Activated naive CD8-positive, alpha-beta T cell (primary cell): ENCODE measurements at regions not wholly inside any gene's neighbourhood (a gene's known extent, or its start where the extent isn't known, plus 50 kb on each side); places are given as distances from the start of the nearest gene placed in this dataset.
"Not testable (repeated sequence)": the region's sequence is repeated elsewhere in the genome, so short reads cannot be mapped to it uniquely, and the experiment has no call there.

Experiments used
- H3K27ac Mint-ChIP-seq: one replicate; pipeline ENCODE4 v1.8.0; 2021; ENCODE audit warnings: mixed read lengths
- H3K27me3 Mint-ChIP-seq: one replicate; pipeline ENCODE4 v1.8.0; 2021; ENCODE audit warnings: mixed read lengths
- H3K36me3 Mint-ChIP-seq: one replicate; pipeline ENCODE4 v1.8.0; 2021; ENCODE audit warnings: mixed read lengths
- H3K4me1 Mint-ChIP-seq: one replicate; pipeline ENCODE4 v1.8.0; 2021; ENCODE audit warnings: low read depth, mixed read lengths
- H3K4me3 Mint-ChIP-seq: one replicate; pipeline ENCODE4 v1.8.0; 2021; ENCODE audit warnings: mild to moderate bottlenecking, mixed read lengths
- H3K9me3 Mint-ChIP-seq: one replicate; pipeline ENCODE4 v1.8.0; 2021; ENCODE audit warnings: low read depth, mixed read lengths

DNA sequence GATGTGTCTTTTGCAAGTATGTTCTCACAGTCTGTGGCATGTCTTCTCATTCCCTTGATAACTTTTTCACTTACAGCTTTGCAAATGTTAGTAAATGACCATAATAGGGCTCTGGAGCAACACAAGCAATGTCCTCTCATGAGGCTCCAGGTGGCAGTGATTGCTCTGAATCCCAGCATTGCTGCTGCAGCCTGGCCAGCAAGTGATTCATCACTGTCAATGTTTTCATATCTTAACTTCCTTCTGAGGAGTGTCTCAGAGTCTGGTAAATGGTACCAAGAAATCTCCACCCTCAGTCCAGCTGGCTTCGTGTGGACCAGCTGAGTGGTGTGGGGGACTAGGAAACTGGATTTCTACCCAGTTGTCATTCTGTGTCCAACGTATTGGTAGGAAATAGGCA is 139.6 kb downstream of the MYLK4 start:
- no peaks in the 10 kb centered on the region for H3K4me1 Mint-ChIP-seq
- no peak overlapping the region for H3K27ac Mint-ChIP-seq
- no peaks in the 10 kb centered on the region for H3K27me3 Mint-ChIP-seq
- no peaks in the 10 kb centered on the region for H3K9me3 Mint-ChIP-seq
- H3K36me3 Mint-ChIP-seq, result no peaks in the 10 kb centered on the region
- no peak overlapping the region for H3K4me3 Mint-ChIP-seq

DNA sequence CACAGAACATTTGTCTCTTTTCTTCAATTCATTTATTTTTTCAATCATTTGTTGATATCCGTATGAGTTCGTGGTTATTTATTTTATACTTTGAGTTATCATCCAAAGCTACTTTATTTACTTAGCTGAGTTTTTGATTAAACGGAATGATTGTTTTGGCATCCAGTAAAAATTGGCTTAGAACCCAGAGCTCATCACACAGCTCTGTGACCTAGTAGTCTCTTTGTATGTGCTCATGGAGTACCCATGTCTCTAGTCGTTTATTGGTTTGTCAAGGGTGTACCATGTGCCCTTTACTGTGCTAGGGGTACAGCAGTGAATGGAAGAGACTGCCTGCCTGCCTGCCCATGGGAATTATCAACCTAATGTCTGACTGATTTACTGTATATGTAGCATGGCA is 142.2 kb downstream of the MYLK4 start:
- Mint-ChIP-seq H3K27me3 (peaks cover 2% of the 10 kb centered on the region), H3K36me3 (no peaks in the 10 kb centered on the region), H3K4me1 (no peaks in the 10 kb centered on the region), H3K4me3 (no peak overlapping the region), H3K27ac (no peak overlapping the region), H3K9me3 (no peaks in the 10 kb centered on the region)

DNA sequence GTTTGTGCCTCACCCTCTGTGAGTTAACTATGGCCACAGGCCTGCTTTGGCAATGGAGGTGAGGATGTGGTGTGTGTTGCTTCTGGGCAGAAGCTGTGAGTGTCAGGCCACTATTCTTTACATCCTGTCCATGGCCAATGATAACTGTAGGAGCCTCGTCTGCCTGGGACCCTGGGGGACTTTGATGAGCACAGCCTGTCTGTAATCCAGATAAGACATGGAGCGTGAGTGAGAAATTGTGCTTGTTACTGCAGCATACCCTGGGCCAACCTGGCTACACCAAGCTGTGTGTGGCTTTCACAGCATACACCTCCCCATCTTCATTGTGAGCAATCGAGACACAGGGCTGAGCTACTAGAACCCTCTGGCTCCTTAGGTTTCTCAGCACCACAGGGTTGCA is 150.4 kb downstream of the MYLK4 start:
- H3K27me3 Mint-ChIP-seq, result peaks cover 5% of the 10 kb centered on the region
- no peaks in the 10 kb centered on the region for H3K9me3 Mint-ChIP-seq
- no peak overlapping the region for H3K4me3 Mint-ChIP-seq
- no peak overlapping the region for H3K27ac Mint-ChIP-seq
- no peaks in the 10 kb centered on the region for H3K36me3 Mint-ChIP-seq
- H3K4me1 Mint-ChIP-seq, result no peaks in the 10 kb centered on the region

DNA sequence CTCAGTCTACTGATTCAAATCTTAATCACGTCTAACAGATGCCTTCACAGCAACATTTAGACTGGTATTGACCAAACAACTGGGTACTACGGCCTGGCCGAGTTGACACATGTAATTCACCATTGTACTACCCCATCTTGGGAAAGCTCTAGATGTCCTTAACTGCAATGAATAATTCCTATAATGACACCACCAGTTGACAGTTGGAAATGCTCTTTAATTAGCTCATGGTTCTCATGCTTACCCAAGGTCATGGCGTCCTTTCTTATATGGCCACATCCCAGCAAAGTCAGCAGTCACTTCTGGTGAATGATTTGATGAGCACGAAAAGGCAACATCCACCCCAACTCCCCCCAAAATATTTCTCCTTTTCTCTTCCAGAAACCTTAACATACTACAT is 150.9 kb downstream of the MYLK4 start:
- Mint-ChIP-seq H3K9me3 (no peaks in the 10 kb centered on the region), H3K27me3 (peaks cover 5% of the 10 kb centered on the region), H3K4me1 (no peaks in the 10 kb centered on the region)

DNA sequence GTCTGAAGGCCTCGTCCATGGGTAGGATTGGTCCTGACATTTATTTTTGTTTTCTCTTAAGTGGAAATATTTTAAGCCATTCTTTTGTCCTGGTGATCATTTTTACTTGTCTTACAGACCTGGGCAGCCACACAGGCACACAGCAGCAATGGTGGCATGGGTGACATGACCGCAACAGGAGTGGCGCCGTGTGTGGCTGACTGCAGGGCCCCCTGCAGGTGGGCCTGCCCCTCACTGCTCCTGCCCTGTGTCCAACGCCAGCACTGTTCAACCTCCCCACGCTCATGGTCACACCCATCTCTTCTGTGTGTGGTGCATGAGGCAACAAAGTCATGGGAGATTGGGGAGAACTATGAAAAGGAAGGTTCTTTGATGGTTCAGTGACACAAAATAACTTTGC is 151.9 kb downstream of the MYLK4 start:
- Mint-ChIP-seq H3K4me1 (no peaks in the 10 kb centered on the region), H3K9me3 (no peaks in the 10 kb centered on the region), H3K36me3 (no peaks in the 10 kb centered on the region), H3K27me3 (peaks cover 3% of the 10 kb centered on the region), H3K27ac (no peak overlapping the region), H3K4me3 (no peak overlapping the region)

More for the DNA sequence above, 150.9 kb downstream of the MYLK4 start:
- Mint-ChIP-seq H3K27ac (no peak overlapping the region), H3K4me3 (no peak overlapping the region), H3K36me3 (no peaks in the 10 kb centered on the region)

DNA sequence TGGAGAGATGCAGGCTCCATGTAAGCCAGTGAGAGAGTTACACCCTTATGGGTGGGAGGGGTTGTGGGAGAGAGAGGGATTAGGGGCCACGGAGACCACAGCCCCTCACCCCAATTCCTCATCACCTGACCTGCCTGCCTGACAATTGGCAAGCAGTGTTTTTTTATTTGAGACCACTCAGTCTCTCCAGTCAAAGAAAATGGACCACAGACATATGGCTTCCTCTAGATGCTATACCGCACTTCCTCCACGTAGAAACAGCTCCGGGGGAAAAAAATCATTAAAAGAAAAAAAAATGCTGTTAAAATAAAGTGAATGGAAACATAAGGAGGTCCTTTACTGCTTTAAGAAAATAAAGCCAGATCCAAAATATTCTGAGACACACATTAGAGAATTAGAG is 152.7 kb downstream of the MYLK4 start:
- H3K4me1 Mint-ChIP-seq, result no peaks in the 10 kb centered on the region
- no peak overlapping the region for H3K4me3 Mint-ChIP-seq
- H3K36me3 Mint-ChIP-seq, result no peaks in the 10 kb centered on the region
- H3K27ac Mint-ChIP-seq, result no peak overlapping the region
- no peaks in the 10 kb centered on the region for H3K9me3 Mint-ChIP-seq
- no peaks in the 10 kb centered on the region for H3K27me3 Mint-ChIP-seq

DNA sequence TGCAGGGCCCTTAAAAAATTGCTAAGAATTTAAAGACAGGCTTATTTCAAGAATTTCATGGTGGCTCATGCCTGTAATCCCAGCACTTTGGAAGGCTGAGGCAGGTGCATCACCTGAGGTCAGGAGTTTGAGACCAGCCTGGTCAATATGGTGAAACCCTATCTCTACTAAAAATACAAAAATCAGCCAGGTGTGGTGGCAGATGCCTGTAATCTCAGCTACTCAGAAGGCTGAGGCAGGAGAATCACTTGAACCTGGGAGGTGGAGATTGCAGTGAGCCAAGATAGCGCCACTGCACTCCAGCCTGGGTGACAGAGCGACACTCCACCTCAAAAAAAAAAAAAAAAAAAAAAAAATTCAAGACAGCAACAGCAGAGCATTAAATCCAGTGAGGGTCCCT is 153.3 kb downstream of the MYLK4 start:
- H3K27me3 Mint-ChIP-seq, H3K4me1 Mint-ChIP-seq, H3K36me3 Mint-ChIP-seq, H3K9me3 Mint-ChIP-seq, H3K27ac Mint-ChIP-seq, H3K4me3 Mint-ChIP-seq: not testable (repeated sequence)

DNA sequence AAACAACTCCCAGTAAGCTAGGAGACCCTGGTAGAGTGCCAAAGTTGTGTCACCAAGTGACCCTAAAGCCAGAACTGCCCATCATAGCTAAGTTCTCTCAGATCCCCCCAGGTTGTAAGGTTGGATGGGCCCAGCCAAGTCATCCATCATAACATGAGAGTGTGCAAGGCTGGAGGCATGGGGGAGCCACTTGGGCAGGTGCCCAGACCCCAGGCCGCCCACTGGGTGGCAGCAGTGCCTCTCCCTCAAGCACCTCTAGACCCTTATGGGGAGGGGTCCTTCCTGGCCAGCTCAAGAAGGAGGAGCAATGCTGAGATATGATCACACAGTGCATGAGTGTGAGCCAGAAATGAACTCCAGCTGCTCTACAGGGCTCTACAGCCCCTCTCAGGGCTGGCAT is 154.5 kb downstream of the MYLK4 start:
- no peaks in the 10 kb centered on the region for H3K4me1 Mint-ChIP-seq
- no peaks in the 10 kb centered on the region for H3K9me3 Mint-ChIP-seq
- H3K36me3 Mint-ChIP-seq, result no peaks in the 10 kb centered on the region
- no peak overlapping the region for H3K27ac Mint-ChIP-seq
- no peak overlapping the region for H3K4me3 Mint-ChIP-seq
- H3K27me3 Mint-ChIP-seq, result peaks cover 1% of the 10 kb centered on the region

DNA sequence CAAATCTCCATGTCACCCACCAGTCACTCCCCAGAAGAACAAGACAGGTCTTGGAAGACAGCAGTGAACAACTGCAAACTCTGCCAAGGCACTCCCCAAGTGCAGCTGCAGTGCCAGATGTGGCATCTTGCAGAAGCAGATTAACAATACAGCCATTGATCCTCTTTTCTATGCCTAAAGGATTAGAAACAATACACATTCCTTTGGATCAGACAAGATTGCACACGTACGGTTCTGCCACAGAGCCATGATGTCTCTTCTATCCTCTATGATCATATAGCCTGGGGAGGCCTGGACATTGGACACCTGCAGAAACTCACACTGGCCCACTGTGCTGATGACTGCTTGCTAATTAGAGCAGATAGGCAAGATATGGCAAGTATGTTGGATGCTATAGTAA is 155.9 kb downstream of the MYLK4 start:
- Mint-ChIP-seq H3K27ac (no peak overlapping the region), H3K27me3 (peaks cover 6% of the 10 kb centered on the region)

DNA sequence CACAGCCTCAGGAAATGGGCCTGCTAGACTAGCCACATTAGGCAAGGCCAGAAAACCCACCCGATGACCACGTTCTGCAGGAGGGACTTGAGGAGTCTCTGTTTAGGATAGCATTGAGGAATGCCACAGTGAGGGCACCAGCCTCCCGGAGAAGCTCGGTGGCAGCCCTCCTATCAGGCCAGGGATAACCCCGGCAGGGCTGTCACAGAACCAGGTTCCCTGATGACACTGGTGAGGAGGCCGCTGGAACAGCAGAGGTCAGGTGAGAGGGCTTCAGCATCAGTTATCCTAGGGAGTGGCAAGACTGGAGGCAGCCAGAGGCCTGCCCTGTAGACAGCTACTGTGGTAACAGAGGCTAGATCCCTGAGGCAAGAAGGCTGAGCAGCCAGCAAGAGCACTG is 157.6 kb downstream of the MYLK4 start:
- Mint-ChIP-seq H3K27ac (no peak overlapping the region), H3K27me3 (peaks cover 9% of the 10 kb centered on the region), H3K4me1 (no peaks in the 10 kb centered on the region), H3K4me3 (no peak overlapping the region), H3K36me3 (no peaks in the 10 kb centered on the region), H3K9me3 (no peaks in the 10 kb centered on the region)

More for the DNA sequence above, 155.9 kb downstream of the MYLK4 start:
- Mint-ChIP-seq H3K4me3 (no peak overlapping the region), H3K4me1 (no peaks in the 10 kb centered on the region), H3K9me3 (no peaks in the 10 kb centered on the region), H3K36me3 (no peaks in the 10 kb centered on the region)

DNA sequence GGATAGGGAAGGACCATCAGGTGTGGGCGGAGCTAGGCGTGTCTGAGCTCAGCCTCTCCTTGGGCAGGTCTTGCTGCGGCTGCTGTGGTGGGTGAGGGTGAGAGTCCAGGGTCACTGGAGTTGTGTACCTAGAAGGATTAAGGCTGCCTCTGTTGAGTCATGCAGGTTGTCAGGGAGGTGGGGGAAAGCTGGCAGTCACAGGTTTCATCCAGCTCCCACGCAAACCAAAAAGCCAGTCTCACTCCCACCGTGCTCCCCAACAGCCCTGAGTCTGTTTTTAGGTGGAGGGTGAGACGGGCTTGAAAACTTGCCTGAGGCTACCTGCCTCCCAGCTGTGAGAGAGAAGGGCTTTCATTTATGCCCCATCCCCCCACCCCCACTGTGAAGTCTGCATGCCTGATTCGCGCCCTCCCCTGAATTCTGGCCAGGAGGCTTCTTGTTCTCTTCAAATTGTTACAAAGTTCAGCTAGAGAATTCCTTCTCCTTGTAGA is 161.5 kb downstream of the MYLK4 start:
- no peak overlapping the region for H3K27ac Mint-ChIP-seq
- no peaks in the 10 kb centered on the region for H3K36me3 Mint-ChIP-seq
- no peak overlapping the region for H3K4me3 Mint-ChIP-seq
- H3K27me3 Mint-ChIP-seq, result peaks cover 12% of the 10 kb centered on the region
- no peaks in the 10 kb centered on the region for H3K4me1 Mint-ChIP-seq
- H3K9me3 Mint-ChIP-seq, result peaks cover 5% of the 10 kb centered on the region

DNA sequence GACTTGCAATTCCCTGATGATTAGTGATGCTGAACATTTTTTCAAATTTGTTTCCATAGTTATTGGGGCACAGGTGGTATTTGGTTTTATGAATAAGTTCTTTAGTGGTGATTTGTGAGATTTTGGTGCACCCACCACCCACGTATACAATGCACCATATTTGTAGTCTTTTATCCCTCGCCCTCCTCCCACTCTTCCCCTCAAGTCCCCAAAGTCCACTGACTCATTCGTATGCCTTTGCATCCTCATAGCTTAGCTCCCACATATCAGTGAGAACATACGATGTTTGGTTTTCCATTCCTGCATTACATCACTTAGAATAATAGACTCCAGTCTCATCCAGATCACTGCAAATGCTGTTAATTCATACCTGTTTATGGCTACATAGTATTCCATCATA is 167.3 kb downstream of the MYLK4 start:
- Mint-ChIP-seq H3K27me3 (peaks cover 10% of the 10 kb centered on the region), H3K4me1 (no peaks in the 10 kb centered on the region), H3K4me3 (no peak overlapping the region), H3K36me3 (no peaks in the 10 kb centered on the region), H3K9me3 (peaks cover 5% of the 10 kb centered on the region), H3K27ac (no peak overlapping the region)

DNA sequence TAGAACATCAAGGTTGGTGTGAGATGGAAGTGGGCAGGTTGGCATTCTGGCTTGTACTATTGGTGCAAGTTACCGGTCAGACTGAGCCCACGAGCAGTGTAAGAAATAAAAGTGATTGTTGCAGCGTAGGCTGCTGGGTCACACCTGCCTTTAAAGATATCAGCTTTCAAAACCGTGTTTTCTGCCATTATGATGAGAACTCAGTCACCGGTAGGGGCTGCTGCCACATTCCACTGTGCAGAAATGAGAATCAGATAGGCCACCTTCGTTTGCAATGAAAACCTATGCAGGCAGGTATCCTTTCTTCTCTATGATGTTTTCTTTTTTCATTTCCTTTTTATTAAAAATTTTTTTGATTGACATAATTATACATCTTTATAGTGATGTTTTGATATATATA is 168.5 kb downstream of the MYLK4 start:
- H3K36me3 Mint-ChIP-seq, result no peaks in the 10 kb centered on the region
- H3K4me3 Mint-ChIP-seq, result no peak overlapping the region
- H3K9me3 Mint-ChIP-seq, result peaks cover 5% of the 10 kb centered on the region
- no peaks in the 10 kb centered on the region for H3K4me1 Mint-ChIP-seq
- H3K27me3 Mint-ChIP-seq, result peaks cover 5% of the 10 kb centered on the region
- no peak overlapping the region for H3K27ac Mint-ChIP-seq

DNA sequence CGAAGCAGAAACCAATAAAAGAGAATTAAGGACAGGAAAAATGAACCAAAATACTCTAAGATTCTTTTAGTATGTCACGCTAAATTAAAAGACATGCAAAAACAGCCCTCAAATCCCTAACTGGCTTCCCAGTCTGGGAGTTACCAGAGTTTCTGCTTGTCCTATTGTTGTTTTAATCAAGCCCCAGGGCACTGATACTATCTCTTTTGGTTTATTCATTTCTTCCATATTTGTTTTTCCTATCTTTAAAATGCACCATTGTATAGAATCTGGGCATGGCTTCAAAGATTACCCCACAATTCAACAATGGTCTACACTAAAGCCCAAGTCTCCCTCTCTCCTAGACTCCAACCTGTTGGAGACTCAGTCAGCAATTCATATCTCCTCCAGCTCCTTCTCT is 169.1 kb downstream of the MYLK4 start:
- no peaks in the 10 kb centered on the region for H3K4me1 Mint-ChIP-seq
- no peak overlapping the region for H3K4me3 Mint-ChIP-seq
- H3K27me3 Mint-ChIP-seq, result peaks cover 5% of the 10 kb centered on the region
- no peaks in the 10 kb centered on the region for H3K36me3 Mint-ChIP-seq
- H3K9me3 Mint-ChIP-seq, result peaks cover 5% of the 10 kb centered on the region
- no peak overlapping the region for H3K27ac Mint-ChIP-seq

DNA sequence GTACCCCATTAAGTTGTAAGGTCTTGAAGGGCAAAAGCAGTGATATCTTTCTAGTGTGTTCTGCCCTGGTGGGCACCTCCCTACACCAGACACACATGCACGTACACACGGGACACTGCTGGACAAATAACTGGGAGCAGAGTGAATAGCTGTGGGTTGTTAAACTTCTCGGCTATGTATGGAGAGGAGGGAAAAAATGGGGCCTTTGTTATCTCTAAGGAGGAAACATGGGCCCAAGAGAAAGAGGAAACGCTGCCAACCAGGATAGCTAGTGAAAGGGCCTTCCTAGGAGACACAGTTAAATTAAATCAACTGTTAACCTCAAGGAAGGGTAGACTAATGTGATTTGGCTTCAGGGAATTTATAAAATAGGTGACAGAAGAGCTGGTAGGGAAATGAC is 169.7 kb downstream of the MYLK4 start:
- Mint-ChIP-seq H3K4me3 (no peak overlapping the region), H3K36me3 (no peaks in the 10 kb centered on the region), H3K27me3 (peaks cover 5% of the 10 kb centered on the region)

DNA sequence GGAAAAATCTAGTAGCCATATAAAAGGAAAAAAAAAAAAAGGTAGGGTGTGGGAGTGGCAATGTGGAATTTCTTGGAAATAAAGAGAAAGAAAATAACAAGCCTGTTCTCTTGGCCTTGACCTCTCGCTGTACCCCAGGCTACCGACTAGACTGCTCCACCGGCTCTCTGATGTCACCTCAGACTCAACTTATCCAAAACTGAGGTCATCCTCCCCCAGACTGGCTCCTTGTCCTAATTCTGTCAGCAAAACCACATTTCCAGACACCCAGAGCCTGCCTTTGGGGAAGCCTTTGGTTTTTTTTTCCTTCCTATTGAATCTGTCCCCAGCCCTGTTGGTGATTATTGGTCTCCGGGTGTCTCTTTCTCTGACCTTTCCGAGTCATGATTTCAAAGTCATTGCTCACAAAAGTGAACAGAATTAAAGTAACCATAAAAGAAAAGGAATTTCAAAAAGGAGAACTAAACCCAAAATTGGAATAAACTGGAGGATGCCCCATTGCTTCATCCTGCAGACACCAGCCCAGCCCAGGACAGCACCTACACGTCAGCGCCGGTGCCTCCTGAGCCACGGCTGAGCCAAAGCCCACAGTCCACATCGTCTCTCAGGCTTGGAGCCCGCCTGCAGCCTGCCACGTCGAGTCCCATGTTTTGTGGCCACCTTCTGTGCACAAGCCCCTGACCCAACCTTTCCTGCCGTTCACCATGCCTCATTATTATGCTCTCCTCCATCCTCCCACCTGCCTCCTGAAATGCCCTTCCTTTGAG is 170.7 kb downstream of the MYLK4 start:
- Mint-ChIP-seq H3K4me1 (no peaks in the 10 kb centered on the region), H3K9me3 (peaks cover 4% of the 10 kb centered on the region), H3K27ac (no peak overlapping the region), H3K27me3 (peaks cover 10% of the 10 kb centered on the region), H3K36me3 (peaks cover 3% of the 10 kb centered on the region), H3K4me3 (no peak overlapping the region)

More for the DNA sequence above, 169.7 kb downstream of the MYLK4 start:
- Mint-ChIP-seq H3K9me3 (peaks cover 5% of the 10 kb centered on the region), H3K27ac (no peak overlapping the region), H3K4me1 (no peaks in the 10 kb centered on the region)
